ENCODE measurements at regions not wholly inside any gene's neighbourhood (a gene's known extent, or its start where the extent isn't known, plus 50 kb on each side); places are given as distances from the start of the nearest gene placed in this dataset.

- no TSS peak for BruUV-seq (replicated peaks)
- H3K4me3 ChIP-seq (replicated peaks in 1 of 2; ENCODE audit: low read depth in 1 of 2, low read length in 2 of 2), result no peak overlapping the region
- no peak for TF ChIP-seq RAD21 (IDR thresholded peaks at IDR 0.05; ENCODE audit: low read depth)
- TF ChIP-seq TCF7L2 (IDR thresholded peaks at IDR 0.05; ENCODE audit: borderline replicate concordance, extremely low read depth, insufficient read depth, insufficient read length), result no peak
- TF ChIP-seq, protein P1, sequence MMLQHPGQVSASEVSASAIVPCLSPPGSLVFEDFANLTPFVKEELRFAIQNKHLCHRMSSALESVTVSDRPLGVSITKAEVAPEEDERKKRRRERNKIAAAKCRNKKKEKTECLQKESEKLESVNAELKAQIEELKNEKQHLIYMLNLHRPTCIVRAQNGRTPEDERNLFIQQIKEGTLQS (IDR thresholded peaks at IDR 0.05), result no peak
- TF ChIP-seq POLR2AphosphoS5 (IDR thresholded peaks at IDR 0.05; ENCODE audit: low read depth, low read length), result no peak
- TF ChIP-seq YY1 (IDR thresholded peaks at IDR 0.05; ENCODE audit: extremely low read depth, insufficient replicate concordance, low read depth, low read length), result no peak
- TF ChIP-seq EZH2phosphoT487 (IDR thresholded peaks at IDR 0.05; ENCODE audit: borderline replicate concordance), result no peak
- no peaks in the 10 kb centered on the region for H3K9me3 ChIP-seq (ENCODE audit: control insufficient read depth in 1 of 2, insufficient read depth in 1 of 2, low read depth in 1 of 2, low read length in 2 of 2)
- no peak overlapping the region for H3K27ac ChIP-seq (ENCODE audit: low read depth, low read length)
- H3K4me2 ChIP-seq (ENCODE audit: low read length), result no peak overlapping the region
- POLR2A ChIA-PET, result no interaction called here
- no peak overlapping the region for H3K9ac ChIP-seq (ENCODE audit: low read length)
- no peaks in the 10 kb centered on the region for H3K79me2 ChIP-seq (ENCODE audit: insufficient read depth, low read length)
- no peak for ATAC-seq
- no peak overlapping the region for H2AFZ ChIP-seq (ENCODE audit: low read depth, low read length, poor library complexity, severe bottlenecking)
- no peaks in the 10 kb centered on the region for H3K9me2 ChIP-seq (ENCODE audit: insufficient read depth)
- CTCF ChIA-PET, result no interaction called here
- DNase-seq (ENCODE audit: low read depth, low spot score), result no peak
- H3K36me3 ChIP-seq (ENCODE audit: control insufficient read depth in 1 of 2, insufficient read depth in 2 of 2, low read length in 2 of 2), result no peaks in the 10 kb centered on the region
- RAD21 ChIA-PET (ENCODE audit: low non-redundant PET in 1 of 2, low total read pairs in 2 of 2, uncharacterized antibody in 2 of 2, unreplicated experiment in 2 of 2), result no interaction called here
- no peaks in the 10 kb centered on the region for H4K20me1 ChIP-seq (ENCODE audit: insufficient read depth)
- no peaks in the 10 kb centered on the region for H3K4me1 ChIP-seq (ENCODE audit: control insufficient read depth in 1 of 2, insufficient read depth in 2 of 2, low read length in 2 of 2)
- H3K27me3 ChIP-seq (ENCODE audit: insufficient read depth, low read length), result no peaks in the 10 kb centered on the region
- intact Hi-C loops (cut with micrococcal nuclease), result no loop called here
Observed at GRCh38 chr4:136442447-136442846, 1089.8 kb downstream of the PCDH18 start.

DNA sequence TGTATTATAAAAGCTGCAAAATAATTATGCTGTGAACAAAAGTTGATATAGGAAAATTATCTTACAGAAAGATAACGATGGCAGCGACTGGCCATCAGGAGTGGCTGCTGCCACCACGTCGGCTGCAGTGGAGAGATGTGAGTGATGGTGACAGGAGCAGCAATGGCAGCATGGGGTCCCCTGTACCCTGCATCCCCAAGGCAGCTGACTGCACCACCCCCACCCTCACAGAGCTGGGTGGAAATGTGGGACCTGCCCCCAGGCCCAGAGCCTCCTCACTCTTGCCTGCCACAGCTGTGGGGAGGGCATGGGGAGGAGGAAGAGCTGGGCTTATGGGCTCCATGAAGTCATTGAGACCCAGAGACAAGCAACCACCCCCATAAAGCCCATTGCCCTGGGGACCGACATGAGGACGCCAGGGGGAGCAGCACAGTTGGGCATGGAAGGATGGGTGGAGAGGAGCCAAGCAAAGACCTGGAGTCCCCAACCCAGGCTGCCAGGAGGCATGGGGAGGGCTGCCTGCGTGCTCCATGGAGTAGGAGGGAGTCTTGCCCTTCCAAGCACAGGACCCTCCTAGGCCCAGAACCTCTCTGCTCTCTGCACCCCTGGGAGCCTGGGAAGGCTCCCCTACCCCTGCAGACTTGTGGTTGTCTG, 1090.5 kb downstream of the PCDH18 start:
- H3K36me3 ChIP-seq (ENCODE audit: control insufficient read depth in 1 of 2, insufficient read depth in 2 of 2, low read length in 2 of 2), result no peaks in the 10 kb centered on the region
- no peak overlapping the region for H3K4me2 ChIP-seq (ENCODE audit: low read length)
- H3K4me3 ChIP-seq (replicated peaks in 1 of 2; ENCODE audit: low read depth in 1 of 2, low read length in 2 of 2), result no peak overlapping the region
- H3K9me3 ChIP-seq (ENCODE audit: control insufficient read depth in 1 of 2, insufficient read depth in 1 of 2, low read depth in 1 of 2, low read length in 2 of 2), result no peaks in the 10 kb centered on the region
- no peaks in the 10 kb centered on the region for H3K27me3 ChIP-seq (ENCODE audit: insufficient read depth, low read length)
- no peaks in the 10 kb centered on the region for H3K4me1 ChIP-seq (ENCODE audit: control insufficient read depth in 1 of 2, insufficient read depth in 2 of 2, low read length in 2 of 2)
- H2AFZ ChIP-seq (ENCODE audit: low read depth, low read length, poor library complexity, severe bottlenecking), result no peak overlapping the region
- ChIA-PET CTCF (no interaction called here), RAD21 (ENCODE audit: low non-redundant PET in 1 of 2, low total read pairs in 2 of 2, uncharacterized antibody in 2 of 2, unreplicated experiment in 2 of 2) (no interaction called here), POLR2A (no interaction called here)
- no peak overlapping the region for H3K27ac ChIP-seq (ENCODE audit: low read depth, low read length)
- no TSS peak for BruUV-seq (replicated peaks)
- H3K9me2 ChIP-seq (ENCODE audit: insufficient read depth), result no peaks in the 10 kb centered on the region
- DNase-seq (ENCODE audit: low read depth, low spot score) (no peak), ATAC-seq (no peak)
- no peaks in the 10 kb centered on the region for H3K79me2 ChIP-seq (ENCODE audit: insufficient read depth, low read length)
- no peaks in the 10 kb centered on the region for H4K20me1 ChIP-seq (ENCODE audit: insufficient read depth)
- intact Hi-C loops (cut with micrococcal nuclease), result no loop called here
- H3K9ac ChIP-seq (ENCODE audit: low read length), result no peak overlapping the region
- TF ChIP-seq EZH2 (IDR thresholded peaks at IDR 0.05), result no peak
- no peak for TF ChIP-seq POLR2AphosphoS5 (IDR thresholded peaks at IDR 0.05; ENCODE audit: low read depth, low read length)
- no peak for TF ChIP-seq SIN3A (IDR thresholded peaks at IDR 0.05; ENCODE audit: low read depth)
- no peak for TF ChIP-seq ZNF274 (IDR thresholded peaks at IDR 0.05; ENCODE audit: low read depth, low read length)
- no peak for TF ChIP-seq FOSL1 (IDR thresholded peaks at IDR 0.05; ENCODE audit: low read depth)
- TF ChIP-seq, protein P2, sequence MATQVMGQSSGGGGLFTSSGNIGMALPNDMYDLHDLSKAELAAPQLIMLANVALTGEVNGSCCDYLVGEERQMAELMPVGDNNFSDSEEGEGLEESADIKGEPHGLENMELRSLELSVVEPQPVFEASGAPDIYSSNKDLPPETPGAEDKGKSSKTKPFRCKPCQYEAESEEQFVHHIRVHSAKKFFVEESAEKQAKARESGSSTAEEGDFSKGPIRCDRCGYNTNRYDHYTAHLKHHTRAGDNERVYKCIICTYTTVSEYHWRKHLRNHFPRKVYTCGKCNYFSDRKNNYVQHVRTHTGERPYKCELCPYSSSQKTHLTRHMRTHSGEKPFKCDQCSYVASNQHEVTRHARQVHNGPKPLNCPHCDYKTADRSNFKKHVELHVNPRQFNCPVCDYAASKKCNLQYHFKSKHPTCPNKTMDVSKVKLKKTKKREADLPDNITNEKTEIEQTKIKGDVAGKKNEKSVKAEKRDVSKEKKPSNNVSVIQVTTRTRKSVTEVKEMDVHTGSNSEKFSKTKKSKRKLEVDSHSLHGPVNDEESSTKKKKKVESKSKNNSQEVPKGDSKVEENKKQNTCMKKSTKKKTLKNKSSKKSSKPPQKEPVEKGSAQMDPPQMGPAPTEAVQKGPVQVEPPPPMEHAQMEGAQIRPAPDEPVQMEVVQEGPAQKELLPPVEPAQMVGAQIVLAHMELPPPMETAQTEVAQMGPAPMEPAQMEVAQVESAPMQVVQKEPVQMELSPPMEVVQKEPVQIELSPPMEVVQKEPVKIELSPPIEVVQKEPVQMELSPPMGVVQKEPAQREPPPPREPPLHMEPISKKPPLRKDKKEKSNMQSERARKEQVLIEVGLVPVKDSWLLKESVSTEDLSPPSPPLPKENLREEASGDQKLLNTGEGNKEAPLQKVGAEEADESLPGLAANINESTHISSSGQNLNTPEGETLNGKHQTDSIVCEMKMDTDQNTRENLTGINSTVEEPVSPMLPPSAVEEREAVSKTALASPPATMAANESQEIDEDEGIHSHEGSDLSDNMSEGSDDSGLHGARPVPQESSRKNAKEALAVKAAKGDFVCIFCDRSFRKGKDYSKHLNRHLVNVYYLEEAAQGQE (IDR thresholded peaks at IDR 0.05; ENCODE audit: low read depth), result no peak
- TF ChIP-seq CEBPB (IDR thresholded peaks at IDR 0.05; ENCODE audit: low read depth), result no peak
- no peak for TF ChIP-seq POLR2A (IDR thresholded peaks at IDR 0.05; ENCODE audit: borderline replicate concordance, extremely low read depth, insufficient read depth, insufficient read length)
- TF ChIP-seq ELF1 (IDR thresholded peaks at IDR 0.05; ENCODE audit: borderline replicate concordance, low read depth), result no peak
- TF ChIP-seq ZFX (IDR thresholded peaks at IDR 0.05), result no peak
- no peak for TF ChIP-seq CTCF (IDR thresholded peaks at IDR 0.05 in 2 of 3, conservative IDR thresholded peaks at IDR 0.05 in 1 of 3; ENCODE audit: borderline replicate concordance in 1 of 3, insufficient read depth in 1 of 3, low read depth in 2 of 3, low read length in 2 of 3)

Data from HCT116 (cell line).